GM12878 (cell line): ENCODE measurements at regions not wholly inside any gene's neighbourhood (a gene's known extent, or its start where the extent isn't known, plus 50 kb on each side); places are given as distances from the start of the nearest gene placed in this dataset.

ENCODE experiments used
- ATAC-seq: fragments of 200-7000 bp; cut with Tn5 transposase; 3 replicates; pipeline ENCODE4 v1.9.1; 2020; ENCODE audit warnings: mild to moderate bottlenecking, moderate library complexity
- BruUV-seq: library from RNA; stranded (reverse); fragments of 400-500 nt; replicated peaks from 2 replicates; lab custom pipeline; 2021; lab: Mats Ljungman, UMichigan
- CTCF ChIA-PET: fragments of 300-600 bp; sonication (Branson Sonifier 250); formaldehyde crosslinking; extraction: SDS; loops from one replicate; lab custom pipeline; 2021; ENCODE audit warnings: inconsistent platforms; lab: Yijun Ruan, JAX
- POLR2A ChIA-PET: fragments of 350-600 bp; formaldehyde crosslinking; extraction: SDS; loops from one replicate; lab custom pipeline; 2021; ENCODE audit warnings: inconsistent platforms; lab: Charles Lee
- RAD21 ChIA-PET: fragments of 300-600 bp; sonication (Branson Sonifier 250); formaldehyde crosslinking; loops from one replicate; lab custom pipeline; 2023; ENCODE audit warnings: antibody characterized with exemption; ENCODE audit not compliant: unreplicated experiment; lab: Charles Lee
- SMC1A ChIA-PET: fragments of 300-600 bp; sonication (Branson Sonifier 250); formaldehyde crosslinking; loops from one replicate; lab custom pipeline; 2023; ENCODE audit not compliant: unreplicated experiment, uncharacterized antibody; lab: Charles Lee
- DNase-seq: peaks from one replicate; pipeline ENCODE4 v3.0.0-alpha.2; 2011; ENCODE audit warnings: low read depth, low spot score
- FAIRE-seq: peaks from 3 replicates; lab custom pipeline; 2011; peaks lifted over from hg19 to GRCh38; lab: Jason Lieb, UNC
- H2AFZ ChIP-seq: 2 replicates; pipeline ENCODE4 v1.6.0; 2011; ENCODE audit warnings: low read depth, low read length, control low read depth; ENCODE audit not compliant: control insufficient read depth
- H3K27ac ChIP-seq: 2 replicates; pipeline ENCODE4 v1.5.1; 2011; ENCODE audit warnings: control low read depth; ENCODE audit not compliant: control insufficient read depth, insufficient read depth
- H3K27me3 ChIP-seq, 2 experiments: replicated peaks in 1 of 2; 2 replicates each; pipeline versions ENCODE4 v1.6.0 to v1.6.1; 2011; ENCODE audit warnings: low read length in 1 of 2; ENCODE audit not compliant: control insufficient read depth in 2 of 2, insufficient read depth in 2 of 2
- H3K36me3 ChIP-seq, 2 experiments: 2 replicates each; pipeline ENCODE4 v1.5.1; 2011; ENCODE audit warnings: low read length in 1 of 2; ENCODE audit not compliant: control insufficient read depth in 2 of 2, insufficient read depth in 2 of 2
- H3K4me1 ChIP-seq: 2 replicates; pipeline ENCODE4 v1.6.1; 2011; ENCODE audit warnings: mild to moderate bottlenecking, low read length, moderate library complexity, mixed read lengths; ENCODE audit not compliant: control insufficient read depth, insufficient read depth
- H3K4me2 ChIP-seq: 2 replicates; pipeline ENCODE4 v1.6.0; 2011; ENCODE audit warnings: control low read depth; ENCODE audit not compliant: control insufficient read depth, insufficient read depth
- H3K4me3 ChIP-seq: fragments of 200-600 bp; sonication (generic); 2 replicates; pipeline ENCODE4 v1.5.1; 2016
- H3K79me2 ChIP-seq: 2 replicates; pipeline ENCODE4 v1.6.0; 2011; ENCODE audit warnings: low read length; ENCODE audit not compliant: control insufficient read depth, insufficient read depth
- H3K9ac ChIP-seq: 2 replicates; pipeline ENCODE4 v1.8.0; 2011; ENCODE audit warnings: low read length, control low read depth, mixed read lengths; ENCODE audit not compliant: control insufficient read depth, insufficient read depth
- H3K9me3 ChIP-seq: replicated peaks from 3 replicates; pipeline ENCODE4 v1.5.1; 2011; ENCODE audit warnings: mild to moderate bottlenecking, low read length; ENCODE audit not compliant: control insufficient read depth, insufficient read depth
- H4K20me1 ChIP-seq: 2 replicates; pipeline ENCODE4 v1.6.0; 2011; ENCODE audit not compliant: control insufficient read depth, insufficient read depth
- CUX1 ChIP-seq: IDR thresholded peaks from 2 replicates; pipeline ENCODE4 v1.6.1; 2012; ENCODE audit warnings: improper control_type of control experiment, low read depth, low read length; ENCODE audit not compliant: insufficient replicate concordance
- EZH2 ChIP-seq: IDR thresholded peaks from 2 replicates; pipeline ENCODE4 v1.6.1; 2012; ENCODE audit warnings: low read depth, mild to moderate bottlenecking, control low read depth, inconsistent platforms, low read length, borderline replicate concordance; ENCODE audit not compliant: control insufficient read depth
- HDGF ChIP-seq: fragments of 450-650 bp; IDR thresholded peaks from 2 replicates; pipeline ENCODE4 v1.6.1; 2016; ENCODE audit warnings: antibody characterized with exemption
- NFXL1 ChIP-seq: fragments of 450-650 bp; IDR thresholded peaks from 2 replicates; pipeline ENCODE4 v1.6.1; 2017; ENCODE audit warnings: antibody characterized with exemption, mild to moderate bottlenecking, borderline replicate concordance
- NFYB ChIP-seq: IDR thresholded peaks from 2 replicates; pipeline ENCODE4 v1.6.1; 2011; ENCODE audit warnings: low read depth, mild to moderate bottlenecking, low read length, improper control_type of control experiment, moderate library complexity; ENCODE audit not compliant: insufficient read depth
- RELA ChIP-seq: fragments of 450-650 bp; IDR thresholded peaks from 2 replicates; pipeline ENCODE4 v1.8.0; 2014; ENCODE audit warnings: borderline replicate concordance; ENCODE audit not compliant: partially characterized antibody
- SIN3A ChIP-seq: IDR thresholded peaks from 2 replicates; pipeline ENCODE4 v1.6.1; 2012; ENCODE audit warnings: low read depth, low read length, improper control_type of control experiment
- SMAD1 ChIP-seq: fragments of 450-650 bp; IDR thresholded peaks from 2 replicates; pipeline ENCODE4 v1.6.1; 2018; ENCODE audit warnings: mild to moderate bottlenecking, low read depth; ENCODE audit not compliant: partially characterized antibody
- STAT3 ChIP-seq: IDR thresholded peaks from 2 replicates; pipeline ENCODE4 v1.6.1; 2011; ENCODE audit warnings: low read depth, low read length, improper control_type of control experiment
- SUPT20H ChIP-seq: IDR thresholded peaks from 2 replicates; pipeline ENCODE4 v1.6.1; 2011; ENCODE audit warnings: low read depth, mild to moderate bottlenecking, low read length, moderate library complexity, borderline replicate concordance; ENCODE audit not compliant: control insufficient read depth
- ZNF622 ChIP-seq: fragments of 450-650 bp; IDR thresholded peaks from 2 replicates; pipeline ENCODE4 v1.6.1; 2017; ENCODE audit warnings: mild to moderate bottlenecking, inconsistent platforms
- ZNF687 ChIP-seq: fragments of 450-650 bp; IDR thresholded peaks from 2 replicates; pipeline ENCODE4 v1.6.1; 2017; ENCODE audit warnings: mild to moderate bottlenecking, moderate library complexity
- ZSCAN29 ChIP-seq: fragments of 450-650 bp; IDR thresholded peaks from 2 replicates; pipeline ENCODE4 v1.6.1; 2017; ENCODE audit warnings: mild to moderate bottlenecking, moderate library complexity
- WGBS: methylation state at CpG from one replicate; pipeline ENCODE4 v1.1.6; 2016; ENCODE audit warnings: low lambda C conversion rate; ENCODE audit not compliant: insufficient replicate concordance, insufficient coverage; ENCODE audit errors: missing lambda C conversion rate; 5-methylcytosine and 5-hydroxymethylcytosine counted together
- in situ Hi-C: fragments of 300-500 bp; cut with MboI; formaldehyde crosslinking; loops from 9 replicates; pipeline ENCODE4 v1.14.3; 2018; ENCODE audit warnings: mixed read lengths
- intact Hi-C: fragments of 100-400 bp; cut with micrococcal nuclease; formaldehyde crosslinking; loops from one replicate; pipeline ENCODE4 v1.14.2; 2022; ENCODE audit not compliant: unreplicated experiment

GRCh38 chr13:90757127-90757680 lies 590.3 kb upstream of the MIR17HG start:
- Histone ChIP-seq H3K27me3 (no peaks in the 10 kb centered on the region), H2AFZ (no peak overlapping the region), H3K9ac (no peak overlapping the region), H3K79me2 (no peaks in the 10 kb centered on the region), H3K36me3 (no peaks in the 10 kb centered on the region), H3K4me1 (no peaks in the 10 kb centered on the region), H3K9me3 (no peaks in the 10 kb centered on the region), H3K4me3 (no peak overlapping the region), H3K27ac (no peak overlapping the region), H4K20me1 (no peaks in the 10 kb centered on the region), H3K4me2 (no peak overlapping the region)
- in situ Hi-C loops (no loop called here), intact Hi-C loops (no loop called here)
- DNase-seq (no peak), ATAC-seq (peak; percentile 45), FAIRE-seq (no peak)
- RAD21 ChIA-PET: no interaction called here
- SMC1A ChIA-PET: no interaction called here
- CTCF ChIA-PET: no interaction called here
- POLR2A ChIA-PET: no interaction called here
- 73% methylated on average over 2 of the region's 2 CpGs for WGBS
- no TSS peak for BruUV-seq
- TF ChIP-seq EZH2: no peak
- TF ChIP-seq STAT3: no peak
- no peak for TF ChIP-seq NFYB
- TF ChIP-seq SUPT20H: no peak
- TF ChIP-seq ZSCAN29: no peak
- TF ChIP-seq HDGF: no peak
- no peak for TF ChIP-seq ZNF622
- no peak for TF ChIP-seq NFXL1
- TF ChIP-seq SMAD1: no peak
- no peak for TF ChIP-seq SIN3A
- no peak for TF ChIP-seq RELA
- TF ChIP-seq ZNF687: no peak
- no peak for TF ChIP-seq CUX1
